ENCODE measurements at regions not wholly inside any gene's neighbourhood (a gene's known extent, or its start where the extent isn't known, plus 50 kb on each side); places are given as distances from the start of the nearest gene placed in this dataset.

DNA sequence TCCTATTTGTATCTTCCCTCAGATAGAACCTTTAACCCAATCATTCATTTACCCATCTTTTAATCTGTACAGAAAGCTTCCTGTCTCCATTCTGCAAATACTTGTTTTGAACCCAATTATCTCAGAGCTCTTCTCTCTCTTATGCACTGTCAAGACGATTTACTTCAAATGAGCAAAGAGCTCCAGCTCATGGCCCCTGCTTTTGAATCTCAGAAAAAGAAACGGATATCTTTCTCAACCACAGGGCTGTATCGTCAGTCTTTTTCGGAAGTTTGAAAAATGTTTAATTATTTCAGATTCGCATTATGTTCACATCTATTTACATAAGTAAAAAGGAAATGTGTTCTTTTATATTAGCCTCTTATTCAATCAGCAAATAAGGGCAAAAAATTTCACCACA, 322.7 kb upstream of the NBEA start:
- Histone ChIP-seq H3K4me3 (ENCODE audit: control extremely low read depth in 1 of 5, extremely low read depth in 1 of 5, insufficient read depth in 1 of 5, low read depth in 2 of 5, low read length in 4 of 5) (no peak overlapping the region), H3K79me2 (ENCODE audit: control insufficient read depth, insufficient read depth, low read length) (no peaks in the 10 kb centered on the region), H3K27ac (ENCODE audit: low read length in 2 of 2) (no peak overlapping the region), H3K27me3 (replicated peaks in 1 of 4; ENCODE audit: control extremely low read depth in 1 of 4, control insufficient read depth in 3 of 4, insufficient read depth in 4 of 4, low read length in 3 of 4) (no peaks in the 10 kb centered on the region), H3K36me3 (replicated peaks in 1 of 2; ENCODE audit: control extremely low read depth in 1 of 2, control insufficient read depth in 1 of 2, extremely low read depth in 1 of 2, insufficient read depth in 2 of 2, low read length in 1 of 2) (no peaks in the 10 kb centered on the region), H3K4me1 (ENCODE audit: control insufficient read depth in 2 of 2, insufficient read depth in 2 of 2, low read length in 2 of 2) (no peaks in the 10 kb centered on the region), H2AFZ (ENCODE audit: insufficient read depth, low read depth, low read length, poor library complexity, severe bottlenecking) (no peak overlapping the region), H3K9ac (ENCODE audit: low read length) (no peak overlapping the region), H3K4me2 (replicated peaks; ENCODE audit: low read depth, low read length, poor library complexity, severe bottlenecking) (no peak overlapping the region), H3K9me3 (ENCODE audit: control extremely low read depth in 1 of 3, control insufficient read depth in 2 of 3, insufficient read depth in 1 of 3, low read length in 2 of 3) (peaks cover 0 to 4% (median 0%) of the 10 kb centered on the region in 3 donors), H4K20me1 (ENCODE audit: control insufficient read depth, insufficient read depth, low read length, poor library complexity, severe bottlenecking) (no peaks in the 10 kb centered on the region)
- ATAC-seq (ENCODE audit: low read depth) (no peak), DNase-seq (no peak)
- intact Hi-C loops (cut with micrococcal nuclease) = no loop called here
- H3K4me1 Mint-ChIP-seq = no peaks in the 10 kb centered on the region
- TF ChIP-seq, protein P1, sequence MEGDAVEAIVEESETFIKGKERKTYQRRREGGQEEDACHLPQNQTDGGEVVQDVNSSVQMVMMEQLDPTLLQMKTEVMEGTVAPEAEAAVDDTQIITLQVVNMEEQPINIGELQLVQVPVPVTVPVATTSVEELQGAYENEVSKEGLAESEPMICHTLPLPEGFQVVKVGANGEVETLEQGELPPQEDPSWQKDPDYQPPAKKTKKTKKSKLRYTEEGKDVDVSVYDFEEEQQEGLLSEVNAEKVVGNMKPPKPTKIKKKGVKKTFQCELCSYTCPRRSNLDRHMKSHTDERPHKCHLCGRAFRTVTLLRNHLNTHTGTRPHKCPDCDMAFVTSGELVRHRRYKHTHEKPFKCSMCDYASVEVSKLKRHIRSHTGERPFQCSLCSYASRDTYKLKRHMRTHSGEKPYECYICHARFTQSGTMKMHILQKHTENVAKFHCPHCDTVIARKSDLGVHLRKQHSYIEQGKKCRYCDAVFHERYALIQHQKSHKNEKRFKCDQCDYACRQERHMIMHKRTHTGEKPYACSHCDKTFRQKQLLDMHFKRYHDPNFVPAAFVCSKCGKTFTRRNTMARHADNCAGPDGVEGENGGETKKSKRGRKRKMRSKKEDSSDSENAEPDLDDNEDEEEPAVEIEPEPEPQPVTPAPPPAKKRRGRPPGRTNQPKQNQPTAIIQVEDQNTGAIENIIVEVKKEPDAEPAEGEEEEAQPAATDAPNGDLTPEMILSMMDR (IDR thresholded peaks at IDR 0.05) = no peak
- TF ChIP-seq EZH2 (IDR thresholded peaks at IDR 0.05; ENCODE audit: borderline replicate concordance, insufficient read depth, low read depth, low read length, poor library complexity, severe bottlenecking) = no peak
- peaks cover 4% of the 10 kb centered on the region for H3K9me3 Mint-ChIP-seq (ENCODE audit: insufficient read depth)
- H3K4me3 Mint-ChIP-seq = no peak overlapping the region
- no peaks in the 10 kb centered on the region for H3K27me3 Mint-ChIP-seq
- H3K27ac Mint-ChIP-seq = no peak overlapping the region
- CTCF ChIA-PET = no interaction called here
- WGBS (ENCODE audit: insufficient coverage) = 100% methylated on average over 1 of the region's 5 CpGs
- POLR2A ChIA-PET = no interaction called here

DNA sequence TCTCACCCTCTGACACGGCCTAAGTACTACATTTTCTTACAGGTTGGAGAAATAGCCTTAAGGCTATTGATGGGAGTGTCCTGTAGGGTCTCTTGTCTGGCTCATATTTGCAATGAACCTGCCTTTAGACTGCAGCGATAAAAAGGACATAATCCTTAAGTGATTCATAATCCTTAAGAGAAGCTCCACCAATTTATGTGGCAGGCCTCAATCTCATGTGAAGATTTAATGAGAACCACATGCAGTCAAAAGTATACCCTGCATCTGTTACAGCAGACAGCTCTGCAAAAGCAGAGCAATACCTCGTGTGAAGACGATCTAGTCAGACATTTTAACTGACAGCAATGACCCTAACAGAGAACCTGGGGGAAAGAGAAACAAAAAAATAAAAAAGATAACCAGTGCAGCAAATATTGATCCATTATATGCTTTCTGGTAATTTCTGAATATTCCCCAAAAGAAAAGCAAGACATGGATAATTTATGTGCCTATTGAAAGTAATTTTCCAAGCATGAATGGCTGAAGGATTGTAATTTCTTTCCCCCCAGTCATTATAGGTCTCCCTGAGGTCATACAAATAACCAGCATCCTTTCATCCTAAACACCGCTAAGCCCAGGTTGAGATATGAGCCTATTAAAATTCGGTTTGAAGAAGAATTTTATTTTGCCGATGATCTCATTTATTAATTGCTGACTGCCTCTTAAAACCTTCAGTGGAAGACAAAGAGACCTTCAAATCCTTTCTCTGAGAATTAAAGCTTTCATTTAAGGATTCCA, 321.8 kb upstream of the NBEA start:
- no peak overlapping the region for H2AFZ ChIP-seq (ENCODE audit: insufficient read depth, low read depth, low read length, poor library complexity, severe bottlenecking)
- no peak overlapping the region for H3K27ac ChIP-seq (ENCODE audit: low read length in 2 of 2)
- H3K4me2 ChIP-seq (replicated peaks; ENCODE audit: low read depth, low read length, poor library complexity, severe bottlenecking) = no peak overlapping the region
- ATAC-seq (ENCODE audit: low read depth) (no peak), DNase-seq (no peak)
- H3K36me3 ChIP-seq (replicated peaks in 1 of 2; ENCODE audit: control extremely low read depth in 1 of 2, control insufficient read depth in 1 of 2, extremely low read depth in 1 of 2, insufficient read depth in 2 of 2, low read length in 1 of 2) = no peaks in the 10 kb centered on the region
- ChIA-PET CTCF (no interaction called here), POLR2A (no interaction called here)
- Mint-ChIP-seq H3K27me3 (no peaks in the 10 kb centered on the region), H3K4me3 (no peak overlapping the region), H3K4me1 (no peaks in the 10 kb centered on the region), H3K27ac (no peak overlapping the region), H3K9me3 (ENCODE audit: insufficient read depth) (no peaks in the 10 kb centered on the region)
- no peaks in the 10 kb centered on the region for H3K27me3 ChIP-seq (replicated peaks in 1 of 4; ENCODE audit: control extremely low read depth in 1 of 4, control insufficient read depth in 3 of 4, insufficient read depth in 4 of 4, low read length in 3 of 4)
- peaks cover 0 to 4% (median 0%) of the 10 kb centered on the region in 3 donors for H3K9me3 ChIP-seq (ENCODE audit: control extremely low read depth in 1 of 3, control insufficient read depth in 2 of 3, insufficient read depth in 1 of 3, low read length in 2 of 3)
- no peaks in the 10 kb centered on the region for H4K20me1 ChIP-seq (ENCODE audit: control insufficient read depth, insufficient read depth, low read length, poor library complexity, severe bottlenecking)
- TF ChIP-seq, protein P1 (IDR thresholded peaks at IDR 0.05) = no peak
- TF ChIP-seq EZH2 (IDR thresholded peaks at IDR 0.05; ENCODE audit: borderline replicate concordance, insufficient read depth, low read depth, low read length, poor library complexity, severe bottlenecking) = no peak
- no peak overlapping the region for H3K9ac ChIP-seq (ENCODE audit: low read length)
- H3K4me3 ChIP-seq (ENCODE audit: control extremely low read depth in 1 of 5, extremely low read depth in 1 of 5, insufficient read depth in 1 of 5, low read depth in 2 of 5, low read length in 4 of 5) = no peak overlapping the region
- 100% methylated on average over 1 of the region's 7 CpGs for WGBS (ENCODE audit: insufficient coverage)
- no peaks in the 10 kb centered on the region for H3K79me2 ChIP-seq (ENCODE audit: control insufficient read depth, insufficient read depth, low read length)
- H3K4me1 ChIP-seq (ENCODE audit: control insufficient read depth in 2 of 2, insufficient read depth in 2 of 2, low read length in 2 of 2) = no peaks in the 10 kb centered on the region
- intact Hi-C loops (cut with micrococcal nuclease) = no loop called here
